Prostate gland (tissue), 2 donors: ENCODE measurements at regions not wholly inside any gene's neighbourhood (a gene's known extent, or its start where the extent isn't known, plus 50 kb on each side); places are given as distances from the start of the nearest gene placed in this dataset.

Experiments
- DNase-seq: peaks from one replicate; pipeline ENCODE4 v3.0.0-alpha.2; 2019; ENCODE audit warnings: low spot score
- H3K27ac ChIP-seq, 2 donors: fragments of 200-600 bp; sonication (generic); 2 replicates each; pipeline ENCODE4 v1.5.1; 2017 to 2019
- H3K27me3 ChIP-seq: fragments of 200-600 bp; sonication (generic); replicated peaks from 2 replicates; pipeline ENCODE4 v1.5.1; 2019; ENCODE audit not compliant: insufficient read depth
- H3K36me3 ChIP-seq, 2 donors: fragments of 200-600 bp; sonication (generic); 1 replicate in 1 of 2; 2 replicates in 1 of 2; pipeline versions ENCODE4 v1.5.1 to v1.8.1; 2017 to 2019
- H3K4me1 ChIP-seq: fragments of 200-600 bp; sonication (generic); replicated peaks from 2 replicates; pipeline ENCODE4 v1.5.1; 2019
- H3K4me3 ChIP-seq, 2 donors: fragments of 200-600 bp; sonication (generic); 2 replicates each; pipeline ENCODE4 v1.5.1; 2017 to 2019
- H3K9me3 ChIP-seq: fragments of 200-600 bp; sonication (generic); 2 replicates; pipeline ENCODE4 v1.5.1; 2017
- CTCF ChIP-seq, 4 experiments: fragments of 200-600 bp in 2 of 4; fragments of 450-650 bp in 2 of 4; sonication (generic) in 2 of 4; IDR thresholded peaks; 1 replicate in 3 of 4; 2 replicates in 1 of 4; pipeline ENCODE4 v1.5.1; 2016 to 2019; ENCODE audit warnings: antibody characterized with exemption in 4 of 4, mild to moderate bottlenecking in 2 of 4, moderate library complexity in 2 of 4
- POLR2A ChIP-seq: fragments of 450-650 bp; IDR thresholded peaks from one replicate; pipeline ENCODE4 v1.6.1; 2016; ENCODE audit warnings: antibody characterized with exemption, mild to moderate bottlenecking
- POLR2AphosphoS5 ChIP-seq: sonication (generic); formaldehyde crosslinking; IDR thresholded peaks from one replicate; pipeline ENCODE4 v1.6.1; 2017; ENCODE audit warnings: antibody characterized with exemption
- whole genome bisulfite sequencing: methylation state at CpG from one replicate; pipeline ENCODE4 v1.1.5; 2018; 5-methylcytosine and 5-hydroxymethylcytosine counted together
- intact Hi-C: fragments of 100-400 bp; cut with DNase I; formaldehyde crosslinking; loops from one replicate; pipeline ENCODE4 v1.14.2; 2022

GRCh38 chr16:86758932-86759331 lies 180.6 kb downstream of the FOXL1 start:
- DNase-seq: no peak
- Histone ChIP-seq H3K4me1 (no peaks in the 10 kb centered on the region), H3K9me3 (no peaks in the 10 kb centered on the region), H3K27ac (no peak overlapping the region), H3K4me3 (no peak overlapping the region), H3K27me3 (peaks cover 11% of the 10 kb centered on the region), H3K36me3 (no peaks in the 10 kb centered on the region)
- TF ChIP-seq POLR2AphosphoS5: no peak
- TF ChIP-seq POLR2A: no peak
- TF ChIP-seq CTCF (IDR thresholded peaks at IDR 0.05): no peak
- intact Hi-C loops: no loop called here
- WGBS: 62% methylated on average over 8 of the region's 8 CpGs

DNA sequence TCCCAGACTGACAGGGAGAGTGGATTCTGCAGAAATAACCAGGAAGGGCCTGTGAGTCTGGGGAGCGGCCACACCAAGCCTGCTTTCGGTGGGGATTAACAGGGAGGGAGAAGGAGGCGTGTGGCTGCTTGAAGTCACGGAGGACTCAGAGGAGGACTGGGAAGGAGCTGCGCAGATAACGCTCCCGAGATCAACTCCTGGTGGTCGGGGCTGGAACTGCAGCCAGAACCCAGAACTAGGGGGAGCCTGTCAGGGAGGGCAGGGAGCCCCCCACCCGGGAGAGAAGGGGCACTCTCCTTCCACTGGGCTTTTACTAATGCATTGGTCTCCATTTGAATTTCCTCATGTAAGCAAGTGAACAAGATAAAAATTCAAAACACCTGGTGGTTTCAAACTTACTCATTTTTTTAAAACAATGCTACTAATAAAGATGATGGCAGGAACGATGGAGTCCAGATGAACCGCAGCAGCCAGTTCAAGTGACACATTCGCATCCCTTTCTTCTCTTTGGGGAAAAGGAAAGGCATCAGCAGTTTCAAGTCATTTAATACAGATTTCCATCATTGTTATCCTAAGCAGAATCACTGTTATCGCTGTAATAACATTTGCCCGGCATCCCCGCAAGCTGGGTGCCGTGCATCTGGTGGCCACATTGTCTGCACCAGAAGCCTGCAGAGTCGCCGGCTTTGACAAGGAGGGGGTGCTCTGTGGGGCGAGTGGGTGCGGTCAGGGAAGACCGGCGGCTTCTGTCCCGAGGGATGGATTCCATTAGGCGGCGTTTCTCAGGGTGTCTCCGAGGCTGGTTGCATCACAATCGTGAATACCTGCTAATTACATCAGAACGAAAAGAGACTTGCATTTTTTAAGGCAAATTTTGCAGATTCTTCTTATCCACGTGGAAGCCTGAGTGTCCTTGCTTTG lies 183.0 kb downstream of the FOXL1 start:
- no peak for DNase-seq
- intact Hi-C loops: no loop called here
- peaks cover 11% of the 10 kb centered on the region for H3K27me3 ChIP-seq
- H3K4me1 ChIP-seq: no peaks in the 10 kb centered on the region
- no peak overlapping the region for H3K4me3 ChIP-seq
- WGBS: 26% methylated on average over 29 of the region's 29 CpGs
- H3K36me3 ChIP-seq: no peaks in the 10 kb centered on the region
- TF ChIP-seq CTCF (IDR thresholded peaks at IDR 0.05): peak; percentile 50 to 64 (median 56)
- no peak for TF ChIP-seq POLR2A
- no peak overlapping the region for H3K27ac ChIP-seq
- no peaks in the 10 kb centered on the region for H3K9me3 ChIP-seq

DNA sequence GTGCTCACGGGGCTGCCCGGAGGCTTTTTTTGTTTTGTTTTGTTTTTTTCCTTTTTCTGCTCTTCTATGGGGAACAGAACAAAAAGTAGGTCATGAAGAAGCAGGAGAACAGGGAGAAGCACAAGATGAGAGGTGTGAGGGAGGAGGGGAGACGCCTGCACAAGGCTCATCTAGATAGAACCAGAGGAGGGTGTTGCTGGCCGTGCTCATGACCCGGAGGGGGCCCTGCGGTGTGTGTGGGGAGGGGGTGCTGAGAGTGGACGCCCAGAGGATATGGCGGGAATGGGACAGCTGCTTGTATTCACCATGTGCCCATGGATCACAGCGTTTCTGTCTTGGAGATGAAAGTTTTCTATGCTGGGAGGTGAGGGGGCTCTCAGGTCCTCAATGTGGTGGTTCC lies 183.7 kb downstream of the FOXL1 start:
- TF ChIP-seq POLR2AphosphoS5 (no peak), POLR2A (no peak), CTCF (IDR thresholded peaks at IDR 0.05) (no peak)
- Histone ChIP-seq H3K36me3 (no peaks in the 10 kb centered on the region), H3K4me3 (no peak overlapping the region), H3K27ac (no peak overlapping the region), H3K27me3 (peaks cover 11% of the 10 kb centered on the region), H3K9me3 (no peaks in the 10 kb centered on the region), H3K4me1 (no peaks in the 10 kb centered on the region)
- no peak for DNase-seq
- intact Hi-C loops: no loop called here
- 35% methylated on average over 9 of the region's 9 CpGs for WGBS

GRCh38 chr16:86763819-86764218 lies 185.5 kb downstream of the FOXL1 start:
- no peak for DNase-seq
- intact Hi-C loops: no loop called here
- no peaks in the 10 kb centered on the region for H3K9me3 ChIP-seq
- no peaks in the 10 kb centered on the region for H3K36me3 ChIP-seq
- H3K27ac ChIP-seq: no peak overlapping the region
- H3K27me3 ChIP-seq: peaks cover 6% of the 10 kb centered on the region
- H3K4me1 ChIP-seq: no peaks in the 10 kb centered on the region
- 84% methylated on average over 12 of the region's 12 CpGs for WGBS
- no peak overlapping the region for H3K4me3 ChIP-seq
- TF ChIP-seq POLR2AphosphoS5: no peak
- no peak for TF ChIP-seq CTCF (IDR thresholded peaks at IDR 0.05)

DNA sequence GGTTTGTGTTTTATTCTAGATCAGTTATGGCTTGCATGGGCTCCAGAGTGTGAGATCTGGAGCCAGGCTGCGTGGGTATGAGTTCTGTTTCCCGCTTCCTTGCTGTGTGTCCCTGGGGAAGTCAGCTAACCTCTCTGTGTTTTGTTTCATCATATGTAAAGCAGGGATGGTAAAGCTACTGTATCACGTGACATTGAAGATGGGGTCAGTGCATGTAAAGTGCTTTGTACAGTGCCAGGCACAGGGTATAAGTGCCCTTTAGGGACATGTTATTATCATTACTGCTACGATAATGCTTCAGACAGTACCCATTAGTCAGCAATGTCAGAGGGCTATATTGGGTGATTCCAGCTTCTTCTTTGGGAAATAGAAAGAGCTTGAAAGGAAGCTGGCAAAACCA lies 186.2 kb downstream of the FOXL1 start:
- no peak overlapping the region for H3K27ac ChIP-seq
- intact Hi-C loops: no loop called here
- H3K9me3 ChIP-seq: no peaks in the 10 kb centered on the region
- DNase-seq: no peak
- H3K36me3 ChIP-seq: no peaks in the 10 kb centered on the region
- H3K4me1 ChIP-seq: no peaks in the 10 kb centered on the region
- no peak for TF ChIP-seq CTCF (IDR thresholded peaks at IDR 0.05)
- TF ChIP-seq POLR2A: no peak
- no peak for TF ChIP-seq POLR2AphosphoS5
- 89% methylated on average over 4 of the region's 4 CpGs for whole genome bisulfite sequencing
- H3K4me3 ChIP-seq: no peak overlapping the region
- peaks cover 2% of the 10 kb centered on the region for H3K27me3 ChIP-seq
